Thoracic aorta (tissue), 2 donors: ENCODE measurements at regions not wholly inside any gene's neighbourhood (a gene's known extent, or its start where the extent isn't known, plus 50 kb on each side); places are given as distances from the start of the nearest gene placed in this dataset.

Experiments used
- ATAC-seq: fragments of 150-250 bp; one replicate; pipeline ENCODE4 v1.8.0; 2017; ENCODE audit warnings: low read depth; ENCODE audit not compliant: insufficient number of reproducible peaks, low FRiP score
- DNase-seq: peaks from one replicate; pipeline ENCODE4 v3.0.0-alpha.2; 2020; ENCODE audit warnings: low spot score
- H3K27ac ChIP-seq, 2 donors: fragments of 200-600 bp; sonication (generic); 1 replicate in 1 of 2; 2 replicates in 1 of 2; pipeline ENCODE4 v1.5.1; 2016; ENCODE audit warnings: mild to moderate bottlenecking in 2 of 2, moderate library complexity in 2 of 2
- H3K27me3 ChIP-seq: fragments of 200-600 bp; sonication (generic); replicated peaks from 2 replicates; pipeline ENCODE4 v1.6.0; 2016; ENCODE audit warnings: mild to moderate bottlenecking; ENCODE audit not compliant: insufficient read depth
- H3K36me3 ChIP-seq: fragments of 200-600 bp; sonication (generic); one replicate; pipeline ENCODE4 v1.5.1; 2016
- H3K4me1 ChIP-seq, 2 donors: fragments of 200-600 bp; sonication (generic); 1 replicate in 1 of 2; 2 replicates in 1 of 2; pipeline versions ENCODE4 v1.5.1 to v1.6.0; 2016; ENCODE audit warnings: low read depth in 2 of 2, mild to moderate bottlenecking in 1 of 2; ENCODE audit not compliant: control insufficient read depth in 1 of 2
- H3K4me3 ChIP-seq: fragments of 200-600 bp; sonication (generic); 2 replicates; pipeline ENCODE4 v1.5.1; 2016; ENCODE audit warnings: mild to moderate bottlenecking
- H3K9me3 ChIP-seq: fragments of 200-600 bp; sonication (generic); 2 replicates; pipeline ENCODE4 v1.5.1; 2016
- CTCF ChIP-seq: fragments of 200-600 bp; sonication (generic); IDR thresholded peaks from one replicate; pipeline ENCODE4 v1.5.1; 2019; ENCODE audit warnings: antibody characterized with exemption

GRCh38 chr12:30046376-30046775 is 262.6 kb upstream of the TMTC1 start:
- Histone ChIP-seq H3K4me1 (peaks cover 5 to 7% of the 10 kb centered on the region in 2 donors), H3K27ac (no peak overlapping the region), H3K4me3 (no peak overlapping the region), H3K27me3 (no peaks in the 10 kb centered on the region), H3K9me3 (no peaks in the 10 kb centered on the region), H3K36me3 (no peaks in the 10 kb centered on the region)
- TF ChIP-seq CTCF = no peak
- no peak for ATAC-seq
- no peak for DNase-seq

GRCh38 chr12:30045171-30045570 is 261.4 kb upstream of the TMTC1 start:
- Histone ChIP-seq H3K4me3 (no peak overlapping the region), H3K27ac (no peak overlapping the region), H3K36me3 (no peaks in the 10 kb centered on the region), H3K4me1 (peaks cover 5 to 7% of the 10 kb centered on the region in 2 donors), H3K9me3 (no peaks in the 10 kb centered on the region), H3K27me3 (no peaks in the 10 kb centered on the region)
- no peak for ATAC-seq
- no peak for TF ChIP-seq CTCF
- DNase-seq = no peak

DNA sequence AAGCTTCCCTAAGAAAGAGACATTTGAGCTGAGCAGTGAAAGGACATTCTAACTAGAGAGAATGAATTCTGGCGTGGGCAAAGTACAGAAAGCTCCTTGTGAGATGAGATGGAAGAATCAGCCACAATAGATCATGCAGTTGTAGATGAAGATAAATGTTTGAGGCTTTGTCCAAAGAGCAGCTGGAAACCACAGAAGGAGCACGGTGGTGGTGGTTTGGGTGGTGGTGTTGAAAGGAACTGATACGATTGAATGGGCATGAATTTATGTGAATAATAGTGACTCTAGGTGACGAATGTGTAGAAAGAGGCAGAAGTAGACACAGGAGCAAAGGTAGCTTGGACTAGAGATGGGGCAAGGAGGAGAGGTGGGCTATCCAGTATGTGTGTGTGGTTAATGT is 260.5 kb upstream of the TMTC1 start:
- H3K27ac ChIP-seq = no peak overlapping the region
- ATAC-seq = no peak
- H3K9me3 ChIP-seq = no peaks in the 10 kb centered on the region
- H3K27me3 ChIP-seq = no peaks in the 10 kb centered on the region
- no peak for DNase-seq
- H3K4me3 ChIP-seq = no peak overlapping the region
- no peaks in the 10 kb centered on the region for H3K36me3 ChIP-seq
- peaks cover 5 to 7% of the 10 kb centered on the region in 2 donors for H3K4me1 ChIP-seq
- no peak for TF ChIP-seq CTCF

DNA sequence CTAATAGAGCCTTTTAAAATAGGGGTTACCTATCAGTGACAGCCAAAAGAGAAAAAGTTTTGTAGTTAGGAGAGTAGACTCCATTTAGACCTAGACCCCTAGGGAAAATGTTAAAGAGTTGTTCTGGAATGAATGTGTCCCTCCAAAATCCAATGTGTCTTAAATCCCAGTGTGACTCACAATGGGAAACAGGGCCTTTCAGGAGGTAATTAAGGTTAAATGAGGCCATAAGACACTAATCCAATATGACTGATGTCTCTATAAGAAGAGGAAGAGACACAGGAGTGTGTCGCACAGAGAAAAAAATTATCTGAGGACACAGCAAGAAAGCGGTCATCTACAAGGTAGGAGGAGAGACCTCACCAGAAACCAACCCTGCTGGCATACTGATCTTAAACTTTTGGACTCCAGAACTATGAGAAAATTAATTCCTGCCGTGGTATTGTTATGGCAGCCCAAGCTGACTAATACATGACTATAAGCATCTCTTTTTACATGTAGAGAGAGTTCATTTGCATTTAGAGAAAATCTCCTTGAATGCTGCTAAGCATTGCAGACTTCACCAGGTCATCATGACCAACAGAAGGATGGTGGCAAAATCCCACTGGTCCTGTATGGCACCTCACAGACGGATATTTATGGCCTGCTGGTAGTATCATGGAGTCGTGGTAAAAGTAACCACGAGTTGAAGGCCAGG is 259.6 kb upstream of the TMTC1 start:
- no peak overlapping the region for H3K27ac ChIP-seq

GRCh38 chr12:30041096-30041495 is 257.4 kb upstream of the TMTC1 start:
- no peak for DNase-seq
- Histone ChIP-seq H3K4me1 (no peaks in the 10 kb centered on the region), H3K27me3 (no peaks in the 10 kb centered on the region), H3K9me3 (no peaks in the 10 kb centered on the region), H3K36me3 (no peaks in the 10 kb centered on the region), H3K4me3 (no peak overlapping the region), H3K27ac (no peak overlapping the region)
- no peak for ATAC-seq
- no peak for TF ChIP-seq CTCF

More for the DNA sequence above, 259.6 kb upstream of the TMTC1 start:
- no peaks in the 10 kb centered on the region for H3K9me3 ChIP-seq
- no peaks in the 10 kb centered on the region for H3K27me3 ChIP-seq
- ATAC-seq (no peak), DNase-seq (no peak)
- TF ChIP-seq CTCF = no peak
- H3K4me3 ChIP-seq = no peak overlapping the region
- H3K4me1 ChIP-seq = peaks cover 5 to 7% of the 10 kb centered on the region in 2 donors
- no peaks in the 10 kb centered on the region for H3K36me3 ChIP-seq
